ENCODE measurements at regions not wholly inside any gene's neighbourhood (a gene's known extent, or its start where the extent isn't known, plus 50 kb on each side); places are given as distances from the start of the nearest gene placed in this dataset.

- no peaks in the 10 kb centered on the region for H3K79me2 ChIP-seq (ENCODE audit: insufficient read depth, low read length)
- CTCF ChIA-PET (ENCODE audit: low intra/inter-chr PET ratio, low total read pairs): no interaction called here
- H3K36me3 ChIP-seq (replicated peaks in 1 of 2; ENCODE audit: control insufficient read depth in 1 of 2, insufficient read depth in 2 of 2, low read length in 2 of 2): no peaks in the 10 kb centered on the region
- H3K4me2 ChIP-seq (ENCODE audit: low read depth, low read length): no peak overlapping the region
- intact Hi-C loops (cut with micrococcal nuclease; ENCODE audit: unreplicated experiment): no loop called here
- H3K4me3 ChIP-seq (replicated peaks in 1 of 3; ENCODE audit: insufficient read depth in 1 of 3, low read depth in 2 of 3, low read length in 3 of 3): no peak overlapping the region
- H2AFZ ChIP-seq (ENCODE audit: low read length): no peak overlapping the region
- DNase-seq (ENCODE audit: low spot score): no peak
- peaks cover 87% of the 10 kb centered on the region for H3K9me3 ChIP-seq (ENCODE audit: low read length)
- no TSS peak for BruUV-seq (replicated peaks)
- H3K4me1 ChIP-seq (ENCODE audit: insufficient read depth, low read length): no peaks in the 10 kb centered on the region
- H4K20me1 ChIP-seq (ENCODE audit: insufficient read depth, low read length): no peaks in the 10 kb centered on the region
- in situ Hi-C loops (cut with HindIII; ENCODE audit: extremely low pct_ligation_motif_present, low pct_unique_long_range_greater_than_20kb): no loop called here
- H3K9ac ChIP-seq (ENCODE audit: insufficient read depth, low read depth, low read length): no peak overlapping the region
- ATAC-seq: no peak
- no peak for FAIRE-seq
- no peak overlapping the region for H3K27ac ChIP-seq (ENCODE audit: extremely low read length, insufficient read depth, low read length)
- POLR2A ChIA-PET: no interaction called here
- no peaks in the 10 kb centered on the region for H3K27me3 ChIP-seq (ENCODE audit: control insufficient read depth in 1 of 2, insufficient read depth in 2 of 2, low read length in 2 of 2)
- TF ChIP-seq FOXP1 (IDR thresholded peaks at IDR 0.05): no peak
- no peak for TF ChIP-seq FOXP1 (CRISPR knock-in tag; IDR thresholded peaks at IDR 0.05)
- TF ChIP-seq ZNF10 (CRISPR knock-in tag; IDR thresholded peaks at IDR 0.05; ENCODE audit: borderline replicate concordance, low read depth): no peak
- TF ChIP-seq ZNF580 (CRISPR knock-in tag; IDR thresholded peaks at IDR 0.05; ENCODE audit: borderline replicate concordance, low read depth): no peak
- no peak for TF ChIP-seq ZSCAN9 (CRISPR knock-in tag; IDR thresholded peaks at IDR 0.05; ENCODE audit: borderline replicate concordance)
- no peak for TF ChIP-seq ATF7-NPFF (CRISPR knock-in tag; IDR thresholded peaks at IDR 0.05; ENCODE audit: low read depth)
- TF ChIP-seq ZNF646 (CRISPR knock-in tag; IDR thresholded peaks at IDR 0.05): no peak
- no peak for TF ChIP-seq ZNF367 (CRISPR knock-in tag; IDR thresholded peaks at IDR 0.05; ENCODE audit: borderline replicate concordance)
- TF ChIP-seq ZFX (CRISPR knock-in tag; IDR thresholded peaks at IDR 0.05; ENCODE audit: low read depth): no peak
- no peak for TF ChIP-seq SMARCE1 (IDR thresholded peaks at IDR 0.05; ENCODE audit: borderline replicate concordance)
- no peak for TF ChIP-seq GZF1 (CRISPR knock-in tag; IDR thresholded peaks at IDR 0.05)
- TF ChIP-seq TEAD2 (CRISPR knock-in tag; IDR thresholded peaks at IDR 0.05): no peak
- TF ChIP-seq ZNF292 (CRISPR knock-in tag; IDR thresholded peaks at IDR 0.05; ENCODE audit: borderline replicate concordance, low read depth): no peak
- TF ChIP-seq AHDC1 (CRISPR knock-in tag; IDR thresholded peaks at IDR 0.05; ENCODE audit: borderline replicate concordance): no peak
- no peak for TF ChIP-seq SMAD3 (CRISPR knock-in tag; IDR thresholded peaks at IDR 0.05)
Observed at GRCh38 chr6:22845467-22845866, 276.1 kb downstream of the HDGFL1 start.

Measured in HepG2 (cell line).